ENCODE measurements at regions not wholly inside any gene's neighbourhood (a gene's known extent, or its start where the extent isn't known, plus 50 kb on each side); places are given as distances from the start of the nearest gene placed in this dataset.

GRCh38 chr10:78448994-78449418 is 415.3 kb downstream of the RPS24 start:
- no peak for TF ChIP-seq CTCF (IDR thresholded peaks at IDR 0.05; ENCODE audit: low read depth, low read length)
- Histone ChIP-seq H3K4me3 (ENCODE audit: low read depth, low read length) (no peak overlapping the region), H3K27me3 (no peaks in the 10 kb centered on the region), H3K36me3 (no peaks in the 10 kb centered on the region), H3K4me1 (peaks cover 16% of the 10 kb centered on the region), H3K9me3 (no peaks in the 10 kb centered on the region)
- DNase-seq, result no peak

GRCh38 chr10:78449554-78449953 is 415.9 kb downstream of the RPS24 start:
- Histone ChIP-seq H3K27me3 (no peaks in the 10 kb centered on the region), H3K9me3 (no peaks in the 10 kb centered on the region), H3K36me3 (no peaks in the 10 kb centered on the region), H3K4me3 (ENCODE audit: low read depth, low read length) (no peak overlapping the region), H3K4me1 (peaks cover 16% of the 10 kb centered on the region)
- no peak for DNase-seq
- no peak for TF ChIP-seq CTCF (IDR thresholded peaks at IDR 0.05; ENCODE audit: low read depth, low read length)

GRCh38 chr10:78450239-78450638 is 416.6 kb downstream of the RPS24 start:
- Histone ChIP-seq H3K9me3 (no peaks in the 10 kb centered on the region), H3K27me3 (no peaks in the 10 kb centered on the region), H3K36me3 (no peaks in the 10 kb centered on the region), H3K4me1 (peaks cover 16% of the 10 kb centered on the region), H3K4me3 (ENCODE audit: low read depth, low read length) (no peak overlapping the region)
- TF ChIP-seq CTCF (IDR thresholded peaks at IDR 0.05; ENCODE audit: low read depth, low read length), result no peak
- DNase-seq, result no peak

- Histone ChIP-seq H3K4me3 (ENCODE audit: low read depth, low read length) (no peak overlapping the region), H3K36me3 (no peaks in the 10 kb centered on the region), H3K9me3 (no peaks in the 10 kb centered on the region), H3K27me3 (no peaks in the 10 kb centered on the region), H3K4me1 (peaks cover 16% of the 10 kb centered on the region)
- DNase-seq, result no peak
- TF ChIP-seq CTCF (IDR thresholded peaks at IDR 0.05; ENCODE audit: low read depth, low read length), result no peak
Measured at GRCh38 chr10:78450807-78451485, 417.3 kb downstream of the RPS24 start.

GRCh38 chr10:78451592-78451991 is 417.9 kb downstream of the RPS24 start:
- no peaks in the 10 kb centered on the region for H3K36me3 ChIP-seq
- TF ChIP-seq CTCF (IDR thresholded peaks at IDR 0.05; ENCODE audit: low read depth, low read length), result no peak
- no peaks in the 10 kb centered on the region for H3K27me3 ChIP-seq
- peak; percentile 76 for DNase-seq
- H3K4me1 ChIP-seq, result peaks cover 16% of the 10 kb centered on the region
- H3K9me3 ChIP-seq, result no peaks in the 10 kb centered on the region
- H3K4me3 ChIP-seq (ENCODE audit: low read depth, low read length), result no peak overlapping the region

- no peak for DNase-seq
- H3K27me3 ChIP-seq, result no peaks in the 10 kb centered on the region
- TF ChIP-seq CTCF (IDR thresholded peaks at IDR 0.05; ENCODE audit: low read depth, low read length), result no peak
Measured at GRCh38 chr10:78454123-78454645, 420.5 kb downstream of the RPS24 start.

More at GRCh38 chr10:78454123-78454645, 420.5 kb downstream of the RPS24 start:
- H3K4me1 ChIP-seq, result peaks cover 31% of the 10 kb centered on the region
- no peak overlapping the region for H3K4me3 ChIP-seq (ENCODE audit: low read depth, low read length)
- no peaks in the 10 kb centered on the region for H3K36me3 ChIP-seq
- no peaks in the 10 kb centered on the region for H3K9me3 ChIP-seq
